CD4-positive, alpha-beta T cell (primary cell): ENCODE measurements at regions not wholly inside any gene's neighbourhood (a gene's known extent, or its start where the extent isn't known, plus 50 kb on each side); places are given as distances from the start of the nearest gene placed in this dataset.
A peak's percentile ranks its signal among the peaks of the same experiment; 100 is the strongest.

Experiments
- ATAC-seq: fragments of 200-7000 bp; cut with Tn5 transposase; one replicate; pipeline ENCODE4 v1.10.0; 2022; ENCODE audit warnings: mild to moderate bottlenecking; ENCODE audit not compliant: poor library complexity
- CTCF ChIA-PET: fragments of 350-600 bp; sonication (Branson Sonifier 250); formaldehyde crosslinking; loops from one replicate; lab custom pipeline; 2021; ENCODE audit warnings: antibody characterized with exemption, inconsistent platforms; lab: Charles Lee
- POLR2A ChIA-PET: fragments of 350-600 bp; sonication (Branson Sonifier 250); formaldehyde crosslinking; loops from one replicate; lab custom pipeline; 2021; ENCODE audit warnings: antibody characterized with exemption, inconsistent platforms; lab: Charles Lee
- DNase-seq, 14 experiments: peaks; one replicate each; pipeline ENCODE4 v3.0.0-alpha.2; 2013 to 2020; ENCODE audit warnings: mixed read lengths in 2 of 14
- H3K27ac ChIP-seq, 2 donors: one replicate each; pipeline versions ENCODE4 v1.5.1 to v1.7.0; 2013; ENCODE audit warnings: low read length in 2 of 2, low read depth in 1 of 2, mild to moderate bottlenecking in 1 of 2
- H3K27me3 ChIP-seq, 2 experiments: 1 replicate in 1 of 2; 2 replicates in 1 of 2; pipeline versions ENCODE4 v1.6.1 to v1.7.0; 2013; ENCODE audit warnings: low read length in 2 of 2, control low read depth in 1 of 2, mild to moderate bottlenecking in 1 of 2, moderate library complexity in 1 of 2; ENCODE audit not compliant: insufficient read depth in 2 of 2, control insufficient read depth in 1 of 2
- H3K36me3 ChIP-seq: one replicate; pipeline ENCODE4 v1.6.1; 2013; ENCODE audit warnings: low read length, control low read depth; ENCODE audit not compliant: insufficient read depth
- H3K4me1 ChIP-seq: one replicate; pipeline ENCODE4 v1.6.1; 2013; ENCODE audit warnings: low read length, control low read depth; ENCODE audit not compliant: insufficient read depth
- H3K4me3 ChIP-seq: one replicate; pipeline ENCODE4 v1.5.1; 2013; ENCODE audit warnings: mild to moderate bottlenecking, low read length, moderate library complexity
- H3K9me3 ChIP-seq, 2 experiments: 1 replicate in 1 of 2; 2 replicates in 1 of 2; pipeline versions ENCODE4 v1.6.1 to v1.7.0; 2013; ENCODE audit warnings: low read length in 2 of 2, mild to moderate bottlenecking in 2 of 2, control low read depth in 1 of 2, moderate library complexity in 1 of 2; ENCODE audit not compliant: control insufficient read depth in 1 of 2, insufficient read depth in 1 of 2
- H3K27ac Mint-ChIP-seq: one replicate; pipeline ENCODE4 v1.8.0; 2020; ENCODE audit warnings: mixed read lengths
- H3K27me3 Mint-ChIP-seq: one replicate; pipeline ENCODE4 v1.8.0; 2021; ENCODE audit warnings: mixed read lengths
- H3K36me3 Mint-ChIP-seq: one replicate; pipeline ENCODE4 v1.8.0; 2021; ENCODE audit warnings: low read depth, mixed read lengths
- H3K4me1 Mint-ChIP-seq: one replicate; pipeline ENCODE4 v1.8.0; 2021; ENCODE audit warnings: low read depth, mixed read lengths
- H3K4me3 Mint-ChIP-seq: one replicate; pipeline ENCODE4 v1.8.0; 2020; ENCODE audit warnings: mild to moderate bottlenecking, mixed read lengths
- H3K9me3 Mint-ChIP-seq: one replicate; pipeline ENCODE4 v1.8.0; 2020; ENCODE audit warnings: mixed read lengths
- intact Hi-C, 2 experiments: fragments of 100-400 bp; cut with DNase I in 1 of 2; cut with micrococcal nuclease in 1 of 2; formaldehyde crosslinking; loops; one replicate each; pipeline versions ENCODE4 v1.15.1 to v1.9.0; 2023 to 2025; cut with DNase I, micrococcal nuclease
- TF ChIP-seq, protein P1 (sequence below): fragments of 200-600 bp; IDR thresholded peaks from one replicate; pipeline ENCODE4 v1.8.0; 2022; ENCODE audit warnings: antibody characterized with exemption, mild to moderate bottlenecking

DNA sequence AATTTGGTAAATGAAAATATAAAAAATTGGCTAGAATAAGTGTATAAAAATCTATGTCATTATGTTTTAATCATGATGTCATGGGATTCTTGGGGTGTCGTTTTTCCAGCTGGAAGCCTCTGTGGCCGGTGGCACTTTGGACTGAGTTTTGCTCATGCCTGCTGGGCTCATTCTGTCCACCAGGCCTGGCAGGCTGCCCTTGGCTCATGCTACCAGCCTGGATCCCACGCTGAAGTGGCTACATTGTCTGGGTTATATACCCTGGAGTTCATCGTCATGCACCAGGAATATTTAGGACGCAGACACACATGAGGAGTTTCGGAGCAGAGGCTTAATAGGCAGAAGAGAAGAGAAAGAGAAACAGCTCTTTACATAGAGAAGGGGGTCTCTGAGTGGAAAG lies 1913.7 kb upstream of the WWC1 start:
- no peaks in the 10 kb centered on the region for H3K27me3 Mint-ChIP-seq
- peaks cover 11% of the 10 kb centered on the region for H3K9me3 Mint-ChIP-seq
- H3K4me1 Mint-ChIP-seq: no peaks in the 10 kb centered on the region
- H3K4me3 Mint-ChIP-seq: no peak overlapping the region
- DNase-seq (no peak), ATAC-seq (no peak)
- H3K36me3 Mint-ChIP-seq: no peaks in the 10 kb centered on the region
- no peaks in the 10 kb centered on the region for H3K27me3 ChIP-seq
- ChIA-PET CTCF (no interaction called here), POLR2A (no interaction called here)
- H3K27ac Mint-ChIP-seq: no peak overlapping the region
- TF ChIP-seq, protein P1, sequence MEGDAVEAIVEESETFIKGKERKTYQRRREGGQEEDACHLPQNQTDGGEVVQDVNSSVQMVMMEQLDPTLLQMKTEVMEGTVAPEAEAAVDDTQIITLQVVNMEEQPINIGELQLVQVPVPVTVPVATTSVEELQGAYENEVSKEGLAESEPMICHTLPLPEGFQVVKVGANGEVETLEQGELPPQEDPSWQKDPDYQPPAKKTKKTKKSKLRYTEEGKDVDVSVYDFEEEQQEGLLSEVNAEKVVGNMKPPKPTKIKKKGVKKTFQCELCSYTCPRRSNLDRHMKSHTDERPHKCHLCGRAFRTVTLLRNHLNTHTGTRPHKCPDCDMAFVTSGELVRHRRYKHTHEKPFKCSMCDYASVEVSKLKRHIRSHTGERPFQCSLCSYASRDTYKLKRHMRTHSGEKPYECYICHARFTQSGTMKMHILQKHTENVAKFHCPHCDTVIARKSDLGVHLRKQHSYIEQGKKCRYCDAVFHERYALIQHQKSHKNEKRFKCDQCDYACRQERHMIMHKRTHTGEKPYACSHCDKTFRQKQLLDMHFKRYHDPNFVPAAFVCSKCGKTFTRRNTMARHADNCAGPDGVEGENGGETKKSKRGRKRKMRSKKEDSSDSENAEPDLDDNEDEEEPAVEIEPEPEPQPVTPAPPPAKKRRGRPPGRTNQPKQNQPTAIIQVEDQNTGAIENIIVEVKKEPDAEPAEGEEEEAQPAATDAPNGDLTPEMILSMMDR: no peak
- no peaks in the 10 kb centered on the region for H3K36me3 ChIP-seq
- no peaks in the 10 kb centered on the region for H3K4me1 ChIP-seq
- H3K9me3 ChIP-seq: peaks cover 0 to 17% of the 10 kb centered on the region in 2 experiments
- no peak overlapping the region for H3K27ac ChIP-seq
- H3K4me3 ChIP-seq: no peak overlapping the region
- intact Hi-C loops: no loop called here

DNA sequence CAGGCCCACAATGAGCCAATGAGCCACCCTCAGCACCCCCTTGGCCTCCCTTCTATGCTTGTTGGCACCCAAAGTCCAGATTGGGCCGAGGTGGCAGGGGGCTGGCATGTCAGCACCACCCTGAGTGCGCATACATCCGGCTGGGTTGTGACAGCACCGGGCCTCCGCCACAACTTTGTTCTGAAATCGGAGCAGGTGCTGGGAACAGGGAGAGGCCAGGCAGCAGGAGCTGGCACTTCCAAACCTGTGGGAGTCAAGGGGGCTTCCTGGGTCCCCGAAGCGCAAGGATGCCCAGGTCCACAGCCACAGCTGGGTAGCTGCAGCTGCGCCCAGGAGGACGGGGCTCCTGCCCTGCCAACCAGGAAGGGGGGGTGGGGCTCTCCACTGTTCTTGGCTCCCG lies 1911.9 kb upstream of the WWC1 start:
- Histone ChIP-seq H3K4me3 (no peak overlapping the region), H3K9me3 (peaks cover 0 to 17% of the 10 kb centered on the region in 2 experiments), H3K4me1 (no peaks in the 10 kb centered on the region), H3K27me3 (no peaks in the 10 kb centered on the region), H3K36me3 (no peaks in the 10 kb centered on the region), H3K27ac (no peak overlapping the region)
- H3K9me3 Mint-ChIP-seq: peaks cover 11% of the 10 kb centered on the region
- ATAC-seq (no peak), DNase-seq (peak in 1 of 14 experiments; percentile 6)
- intact Hi-C loops: no loop called here
- no peaks in the 10 kb centered on the region for H3K36me3 Mint-ChIP-seq
- H3K27ac Mint-ChIP-seq: no peak overlapping the region
- ChIA-PET CTCF (no interaction called here), POLR2A (no interaction called here)
- no peaks in the 10 kb centered on the region for H3K4me1 Mint-ChIP-seq
- no peak overlapping the region for H3K4me3 Mint-ChIP-seq
- TF ChIP-seq, protein P1: no peak
- no peaks in the 10 kb centered on the region for H3K27me3 Mint-ChIP-seq

DNA sequence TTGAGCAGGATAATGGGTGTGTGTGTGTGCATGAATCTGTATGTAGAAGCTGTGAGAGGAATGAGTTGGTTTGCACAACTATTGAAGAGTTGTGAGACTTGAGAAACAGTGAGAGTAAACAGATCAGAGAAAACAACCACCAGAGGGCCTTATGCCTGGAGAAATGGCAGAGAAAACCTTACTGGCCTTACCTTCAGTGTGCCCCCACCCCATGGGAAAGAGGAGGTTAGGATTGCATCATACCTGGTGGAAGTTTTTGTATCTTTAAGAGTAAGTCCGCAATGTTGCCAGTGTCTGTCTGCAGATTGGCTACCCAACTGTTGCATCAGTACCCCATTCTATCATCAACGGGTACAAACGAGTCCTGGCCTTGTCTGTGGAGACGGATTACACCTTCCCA lies 1909.4 kb upstream of the WWC1 start:
- Histone ChIP-seq H3K9me3 (peaks cover 0 to 17% of the 10 kb centered on the region in 2 experiments), H3K27me3 (no peaks in the 10 kb centered on the region), H3K4me3 (no peak overlapping the region), H3K27ac (no peak overlapping the region), H3K4me1 (no peaks in the 10 kb centered on the region), H3K36me3 (no peaks in the 10 kb centered on the region)
- POLR2A ChIA-PET: no interaction called here
- Mint-ChIP-seq H3K27ac (no peak overlapping the region), H3K9me3 (peaks cover 13% of the 10 kb centered on the region), H3K27me3 (no peaks in the 10 kb centered on the region), H3K36me3 (no peaks in the 10 kb centered on the region), H3K4me1 (no peaks in the 10 kb centered on the region), H3K4me3 (no peak overlapping the region)
- intact Hi-C loops: no loop called here
- CTCF ChIA-PET: no interaction called here
- TF ChIP-seq, protein P1: no peak
- no peak for ATAC-seq
- DNase-seq: no peak
